Upper lobe of left lung (tissue), 6 donors: ENCODE measurements at regions not wholly inside any gene's neighbourhood (a gene's known extent, or its start where the extent isn't known, plus 50 kb on each side); places are given as distances from the start of the nearest gene placed in this dataset.

Experiments used
- ATAC-seq, 2 donors: fragments of 200-7000 bp; cut with Tn5 transposase; one replicate each; pipeline ENCODE4 v1.9.1; 2022; ENCODE audit warnings: mild to moderate bottlenecking in 2 of 2, moderate library complexity in 2 of 2; ENCODE audit not compliant: low FRiP score in 2 of 2
- DNase-seq, 2 donors: peaks; one replicate each; pipeline ENCODE4 v3.0.0-alpha.2; 2019 to 2020
- H3K27ac ChIP-seq, 4 donors: fragments of 200-600 bp; sonication (generic); one replicate each; pipeline ENCODE4 v1.5.1; 2016 to 2019
- H3K27me3 ChIP-seq, 4 donors: fragments of 200-600 bp; sonication (generic); one replicate each; pipeline ENCODE4 v1.5.1; 2017 to 2019
- H3K36me3 ChIP-seq, 4 donors: fragments of 200-600 bp; sonication (generic); one replicate each; pipeline ENCODE4 v1.5.1; 2016 to 2019
- H3K4me1 ChIP-seq, 4 donors: fragments of 200-600 bp; sonication (generic); one replicate each; pipeline ENCODE4 v1.5.1; 2018 to 2019
- H3K4me3 ChIP-seq, 4 donors: fragments of 200-600 bp; sonication (generic); one replicate each; pipeline ENCODE4 v1.5.1; 2017 to 2019; ENCODE audit warnings: mild to moderate bottlenecking in 2 of 4, moderate library complexity in 1 of 4
- H3K9me3 ChIP-seq, 4 donors: fragments of 200-600 bp; sonication (generic); one replicate each; pipeline ENCODE4 v1.5.1; 2018 to 2019
- CTCF ChIP-seq, 6 experiments: fragments of 450-650 bp in 4 of 6; fragments of 200-600 bp in 2 of 6; sonication (generic) in 2 of 6; IDR thresholded peaks; one replicate each; pipeline ENCODE4 v1.5.1; 2016 to 2019; ENCODE audit warnings: antibody characterized with exemption in 6 of 6
- EP300 ChIP-seq, 4 donors: sonication (generic); formaldehyde crosslinking; IDR thresholded peaks; one replicate each; pipeline ENCODE4 v1.5.1; 2017; ENCODE audit warnings: antibody characterized with exemption in 4 of 4, control low read depth in 2 of 4
- POLR2A ChIP-seq, 4 donors: fragments of 450-650 bp; IDR thresholded peaks; one replicate each; pipeline ENCODE4 v1.5.1; 2016 to 2017; ENCODE audit warnings: antibody characterized with exemption in 4 of 4, mild to moderate bottlenecking in 2 of 4
- POLR2AphosphoS5 ChIP-seq, 2 donors: sonication (generic); formaldehyde crosslinking; IDR thresholded peaks; one replicate each; pipeline ENCODE4 v1.5.1; 2017; ENCODE audit warnings: antibody characterized with exemption in 2 of 2
- WGBS, 2 donors: methylation state at CpG; one replicate each; pipeline ENCODE4 v1.1.5; 2017 to 2018; 5-methylcytosine and 5-hydroxymethylcytosine counted together
- donor health status: DM: no; HTN: no; CAD: no; lungs with moderate emphysema.
- donor health status: DM: no; HTN: yes; CAD: no; lungs with severe emphysema.

GRCh38 chr4:29908276-29908675 lies 811.9 kb upstream of the PCDH7 start:
- no peaks in the 10 kb centered on the region for H3K4me1 ChIP-seq

GRCh38 chr4:29927895-29928294 lies 792.3 kb upstream of the PCDH7 start:
- TF ChIP-seq EP300 (IDR thresholded peaks at IDR 0.05) (no peak), CTCF (IDR thresholded peaks at IDR 0.05) (no peak)
- Histone ChIP-seq H3K36me3 (no peaks in the 10 kb centered on the region), H3K4me3 (no peak overlapping the region), H3K9me3 (no peaks in the 10 kb centered on the region), H3K4me1 (no peaks in the 10 kb centered on the region), H3K27ac (no peak overlapping the region), H3K27me3 (no peaks in the 10 kb centered on the region)
- WGBS, 2 donors = 69 to 71% methylated on average over 2 of the region's 2 CpGs
- ATAC-seq = no peak
- DNase-seq = no peak

More at GRCh38 chr4:29908276-29908675, 811.9 kb upstream of the PCDH7 start:
- WGBS, 2 donors = 74 to 87% methylated on average over 2 of the region's 2 CpGs
- ATAC-seq = no peak
- no peak overlapping the region for H3K27ac ChIP-seq
- H3K4me3 ChIP-seq = no peak overlapping the region
- DNase-seq = no peak
- no peaks in the 10 kb centered on the region for H3K9me3 ChIP-seq
- TF ChIP-seq EP300 (IDR thresholded peaks at IDR 0.05) = no peak
- no peak for TF ChIP-seq POLR2AphosphoS5 (IDR thresholded peaks at IDR 0.05)
- no peak for TF ChIP-seq CTCF (IDR thresholded peaks at IDR 0.05)
- TF ChIP-seq POLR2A (IDR thresholded peaks at IDR 0.05) = no peak
- no peaks in the 10 kb centered on the region for H3K27me3 ChIP-seq
- H3K36me3 ChIP-seq = no peaks in the 10 kb centered on the region

GRCh38 chr4:29948451-29948850 lies 771.7 kb upstream of the PCDH7 start:
- TF ChIP-seq EP300 (IDR thresholded peaks at IDR 0.05) = no peak
- TF ChIP-seq POLR2A (IDR thresholded peaks at IDR 0.05) = no peak
- TF ChIP-seq CTCF (IDR thresholded peaks at IDR 0.05) = no peak
- TF ChIP-seq POLR2AphosphoS5 (IDR thresholded peaks at IDR 0.05) = no peak
- no peaks in the 10 kb centered on the region for H3K27me3 ChIP-seq
- H3K4me3 ChIP-seq = no peak overlapping the region
- H3K36me3 ChIP-seq = no peaks in the 10 kb centered on the region
- 78 to 92% methylated on average over 2 of the region's 2 CpGs for WGBS, 2 donors
- ATAC-seq (no peak), DNase-seq (no peak)
- H3K27ac ChIP-seq = no peak overlapping the region
- H3K9me3 ChIP-seq = no peaks in the 10 kb centered on the region
- no peaks in the 10 kb centered on the region for H3K4me1 ChIP-seq

GRCh38 chr4:29948858-29949257 lies 771.3 kb upstream of the PCDH7 start:
- H3K4me1 ChIP-seq = no peaks in the 10 kb centered on the region
- no peaks in the 10 kb centered on the region for H3K27me3 ChIP-seq
- no peak overlapping the region for H3K4me3 ChIP-seq
- TF ChIP-seq EP300 (IDR thresholded peaks at IDR 0.05) (no peak), POLR2A (IDR thresholded peaks at IDR 0.05) (no peak), POLR2AphosphoS5 (IDR thresholded peaks at IDR 0.05) (no peak), CTCF (IDR thresholded peaks at IDR 0.05) (no peak)
- DNase-seq (no peak), ATAC-seq (no peak)
- no peaks in the 10 kb centered on the region for H3K9me3 ChIP-seq
- H3K27ac ChIP-seq = no peak overlapping the region
- no peaks in the 10 kb centered on the region for H3K36me3 ChIP-seq

GRCh38 chr4:29966386-29966785 lies 753.8 kb upstream of the PCDH7 start:
- no peak for DNase-seq
- no peak overlapping the region for H3K27ac ChIP-seq
- 74 to 76% methylated on average over 2 of the region's 2 CpGs for WGBS, 2 donors
- ATAC-seq = no peak
- no peak overlapping the region for H3K4me3 ChIP-seq
- H3K27me3 ChIP-seq = no peaks in the 10 kb centered on the region
- TF ChIP-seq CTCF (IDR thresholded peaks at IDR 0.05) (no peak), POLR2AphosphoS5 (IDR thresholded peaks at IDR 0.05) (no peak), POLR2A (IDR thresholded peaks at IDR 0.05) (no peak), EP300 (IDR thresholded peaks at IDR 0.05) (no peak)
- no peaks in the 10 kb centered on the region for H3K4me1 ChIP-seq
- H3K9me3 ChIP-seq = no peaks in the 10 kb centered on the region
- no peaks in the 10 kb centered on the region for H3K36me3 ChIP-seq
